Keratinocyte (primary cell): ENCODE measurements at regions not wholly inside any gene's neighbourhood (a gene's known extent, or its start where the extent isn't known, plus 50 kb on each side); places are given as distances from the start of the nearest gene placed in this dataset.

Experiments
- DNase-seq: peaks from one replicate; pipeline ENCODE4 v3.0.0-alpha.2; 2011; ENCODE audit warnings: low read depth, missing footprints, low spot score
- FAIRE-seq: peaks from 2 replicates; lab custom pipeline; 2011; peaks lifted over from hg19 to GRCh38; lab: Jason Lieb, UNC
- H2AFZ ChIP-seq: 2 replicates; pipeline ENCODE4 v1.6.0; 2012; ENCODE audit warnings: low read length, control low read depth, inconsistent platforms; ENCODE audit not compliant: control insufficient read depth
- H3K27ac ChIP-seq: 2 replicates; pipeline ENCODE4 v1.5.1; 2011; ENCODE audit warnings: low read length; ENCODE audit not compliant: control insufficient read depth, insufficient read depth
- H3K27me3 ChIP-seq: 3 replicates; pipeline ENCODE4 v1.6.0; 2011; ENCODE audit warnings: low read length; ENCODE audit not compliant: control insufficient read depth, insufficient read depth; ENCODE audit errors: extremely low read depth
- H3K36me3 ChIP-seq, 2 experiments: 2 replicates in 1 of 2; 3 replicates in 1 of 2; pipeline ENCODE4 v1.5.1; 2011; ENCODE audit warnings: low read length in 2 of 2, mild to moderate bottlenecking in 1 of 2; ENCODE audit not compliant: control insufficient read depth in 2 of 2, insufficient read depth in 2 of 2; ENCODE audit errors: extremely low read depth in 1 of 2
- H3K4me1 ChIP-seq: 3 replicates; pipeline ENCODE4 v1.5.1; 2011; ENCODE audit warnings: low read length; ENCODE audit not compliant: control insufficient read depth, insufficient read depth; ENCODE audit errors: extremely low read depth
- H3K4me2 ChIP-seq: 3 replicates; pipeline ENCODE4 v1.6.0; 2011; ENCODE audit warnings: low read depth, low read length; ENCODE audit not compliant: control insufficient read depth, insufficient read depth; ENCODE audit errors: extremely low read depth
- H3K4me3 ChIP-seq, 3 experiments: fragments of 200-600 bp in 1 of 3; sonication (generic) in 1 of 3; 2 replicates in 2 of 3; 3 replicates in 1 of 3; pipeline ENCODE4 v1.5.1; 2011 to 2016; ENCODE audit warnings: low read length in 3 of 3, mild to moderate bottlenecking in 3 of 3, control low read depth in 2 of 3, inconsistent platforms in 1 of 3, low read depth in 1 of 3, mixed read lengths in 1 of 3, mixed run types in 1 of 3, moderate library complexity in 1 of 3; ENCODE audit not compliant: control insufficient read depth in 2 of 3, insufficient read depth in 2 of 3; ENCODE audit errors: extremely low read depth in 1 of 3
- H3K79me2 ChIP-seq: 2 replicates; pipeline ENCODE4 v1.6.0; 2012; ENCODE audit warnings: low read length; ENCODE audit not compliant: control insufficient read depth, insufficient read depth
- H3K9ac ChIP-seq: 3 replicates; pipeline ENCODE4 v1.6.0; 2011; ENCODE audit warnings: low read length; ENCODE audit not compliant: control insufficient read depth, insufficient read depth; ENCODE audit errors: extremely low read depth
- H3K9me1 ChIP-seq: 3 replicates; pipeline ENCODE4 v1.6.0; 2011; ENCODE audit warnings: low read length; ENCODE audit not compliant: control insufficient read depth, insufficient read depth; ENCODE audit errors: extremely low read depth
- H3K9me3 ChIP-seq: 2 replicates; pipeline ENCODE4 v1.5.1; 2012; ENCODE audit warnings: low read depth, low read length; ENCODE audit not compliant: control insufficient read depth
- H4K20me1 ChIP-seq: 3 replicates; pipeline ENCODE4 v1.6.0; 2011; ENCODE audit warnings: low read length; ENCODE audit not compliant: control insufficient read depth, insufficient read depth; ENCODE audit errors: extremely low read depth
- CTCF ChIP-seq, 3 experiments: IDR thresholded peaks in 1 of 3; conservative IDR thresholded peaks in 1 of 3; optimal IDR thresholded peaks in 1 of 3; 2 replicates in 2 of 3; 3 replicates in 1 of 3; pipeline versions ENCODE3 to v1.5.1; 2011; ENCODE audit warnings: low read length in 3 of 3, mild to moderate bottlenecking in 3 of 3, moderate library complexity in 2 of 3, control low read depth in 1 of 3, inconsistent platforms in 1 of 3; ENCODE audit not compliant: insufficient read depth in 2 of 3; ENCODE audit errors: extremely low read depth in 1 of 3
- EZH2 ChIP-seq: IDR thresholded peaks from one replicate; pipeline ENCODE4 v1.6.1; 2012; ENCODE audit warnings: inconsistent platforms, mild to moderate bottlenecking, low read length, moderate library complexity
- dilution Hi-C: fragments of 300-500 bp; cut with MboI; formaldehyde crosslinking; loops from one replicate; pipeline ENCODE4 v1.7.0; 2020; ENCODE audit warnings: low sequenced_read_pairs; ENCODE audit not compliant: extremely low pct_ligation_motif_present

- H3K9me3 ChIP-seq = no peaks in the 10 kb centered on the region
- dilution Hi-C loops = no loop called here
- no peaks in the 10 kb centered on the region for H3K9me1 ChIP-seq
- FAIRE-seq (no peak), DNase-seq (no peak)
- H3K4me1 ChIP-seq = peaks cover 21% of the 10 kb centered on the region
- H3K36me3 ChIP-seq = no peaks in the 10 kb centered on the region
- H3K4me2 ChIP-seq = peak overlapping the region; percentile 87
- peak overlapping the region; percentile 44 to 82 (median 70) for H3K4me3 ChIP-seq
- TF ChIP-seq CTCF (optimal IDR thresholded peaks at IDR 0.05 in 1 of 3, IDR thresholded peaks at IDR 0.05 in 1 of 3, conservative IDR thresholded peaks at IDR 0.05 in 1 of 3; ENCODE audit: extremely low read depth in 1 of 3, insufficient read depth in 2 of 3, low read length in 3 of 3) (no peak), EZH2 (no peak)
- H3K27ac ChIP-seq = peak overlapping the region; percentile 14
- H3K27me3 ChIP-seq = no peaks in the 10 kb centered on the region
- H3K9ac ChIP-seq = peak overlapping the region; percentile 62
- H4K20me1 ChIP-seq = no peaks in the 10 kb centered on the region
- peak overlapping the region; percentile 81 for H2AFZ ChIP-seq
- no peaks in the 10 kb centered on the region for H3K79me2 ChIP-seq
These were observed 157.8 kb downstream of the OR2B2 start for GRCh38 chr6:27754408-27754782.

- dilution Hi-C loops = no loop called here
- DNase-seq = no peak
- Histone ChIP-seq H3K9me3 (no peaks in the 10 kb centered on the region), H3K4me2 (peak overlapping the region; percentile 87), H3K79me2 (no peaks in the 10 kb centered on the region), H3K4me1 (peaks cover 21% of the 10 kb centered on the region), H3K9ac (peak overlapping the region; percentile 62), H3K4me3 (peak overlapping the region; percentile 44 to 82 (median 70)), H3K36me3 (no peaks in the 10 kb centered on the region), H3K9me1 (no peaks in the 10 kb centered on the region), H3K27ac (peak overlapping the region; percentile 43), H2AFZ (peak overlapping the region; percentile 81), H3K27me3 (no peaks in the 10 kb centered on the region), H4K20me1 (no peaks in the 10 kb centered on the region)
- peak; percentile 90 for FAIRE-seq
- TF ChIP-seq EZH2 (no peak), CTCF (optimal IDR thresholded peaks at IDR 0.05 in 1 of 3, IDR thresholded peaks at IDR 0.05 in 1 of 3, conservative IDR thresholded peaks at IDR 0.05 in 1 of 3; ENCODE audit: extremely low read depth in 1 of 3, insufficient read depth in 2 of 3, low read length in 3 of 3) (peak in 2 of 3 experiments; percentile 16 to 21)
These were observed 158.4 kb downstream of the OR2B2 start for GRCh38 chr6:27753668-27754407.
